ENCODE measurements at regions not wholly inside any gene's neighbourhood (a gene's known extent, or its start where the extent isn't known, plus 50 kb on each side); places are given as distances from the start of the nearest gene placed in this dataset.

- intact Hi-C loops (cut with DNase I): no loop called here
- Histone ChIP-seq H3K36me3 (no peaks in the 10 kb centered on the region), H3K4me3 (no peak overlapping the region), H3K4me1 (no peaks in the 10 kb centered on the region), H3K9me3 (no peaks in the 10 kb centered on the region), H3K27ac (no peak overlapping the region), H3K27me3 (no peaks in the 10 kb centered on the region)
- no peak for DNase-seq
- no peak for TF ChIP-seq CTCF (IDR thresholded peaks at IDR 0.05)
- no peak for ATAC-seq
Observed at GRCh38 chr12:70096759-70097410, 146.3 kb upstream of the CNOT2 start.

GRCh38 chr12:70101064-70101463 lies 142.2 kb upstream of the CNOT2 start:
- TF ChIP-seq CTCF (IDR thresholded peaks at IDR 0.05): no peak
- ATAC-seq: no peak
- H3K9me3 ChIP-seq: no peaks in the 10 kb centered on the region
- no peaks in the 10 kb centered on the region for H3K4me1 ChIP-seq
- DNase-seq: no peak
- no peaks in the 10 kb centered on the region for H3K27me3 ChIP-seq
- no peak overlapping the region for H3K27ac ChIP-seq
- intact Hi-C loops (cut with DNase I): no loop called here
- H3K36me3 ChIP-seq: no peaks in the 10 kb centered on the region
- no peak overlapping the region for H3K4me3 ChIP-seq

GRCh38 chr12:70106347-70106746 lies 136.9 kb upstream of the CNOT2 start:
- no peaks in the 10 kb centered on the region for H3K4me1 ChIP-seq
- intact Hi-C loops (cut with DNase I): no loop called here

GRCh38 chr12:70110085-70110484 lies 133.1 kb upstream of the CNOT2 start:
- ATAC-seq (no peak), DNase-seq (no peak)
- intact Hi-C loops (cut with DNase I): no loop called here
- H3K36me3 ChIP-seq: no peaks in the 10 kb centered on the region
- no peak overlapping the region for H3K27ac ChIP-seq
- H3K4me3 ChIP-seq: no peak overlapping the region
- TF ChIP-seq CTCF (IDR thresholded peaks at IDR 0.05): no peak
- H3K27me3 ChIP-seq: no peaks in the 10 kb centered on the region
- H3K4me1 ChIP-seq: no peaks in the 10 kb centered on the region
- peaks cover 7% of the 10 kb centered on the region for H3K9me3 ChIP-seq

More at GRCh38 chr12:70106347-70106746, 136.9 kb upstream of the CNOT2 start:
- Histone ChIP-seq H3K27ac (no peak overlapping the region), H3K9me3 (peaks cover 7% of the 10 kb centered on the region), H3K27me3 (no peaks in the 10 kb centered on the region), H3K36me3 (no peaks in the 10 kb centered on the region), H3K4me3 (no peak overlapping the region)
- no peak for TF ChIP-seq CTCF (IDR thresholded peaks at IDR 0.05)
- no peak for DNase-seq
- no peak for ATAC-seq

- Histone ChIP-seq H3K4me1 (no peaks in the 10 kb centered on the region), H3K27me3 (no peaks in the 10 kb centered on the region), H3K4me3 (no peak overlapping the region), H3K36me3 (no peaks in the 10 kb centered on the region), H3K27ac (no peak overlapping the region), H3K9me3 (no peaks in the 10 kb centered on the region)
- ATAC-seq: no peak
- TF ChIP-seq CTCF (IDR thresholded peaks at IDR 0.05): no peak
- intact Hi-C loops (cut with DNase I): no loop called here
- no peak for DNase-seq
Observed at GRCh38 chr12:70117670-70118069, 125.6 kb upstream of the CNOT2 start.

- Histone ChIP-seq H3K4me1 (no peaks in the 10 kb centered on the region), H3K9me3 (no peaks in the 10 kb centered on the region), H3K27me3 (no peaks in the 10 kb centered on the region), H3K36me3 (no peaks in the 10 kb centered on the region), H3K4me3 (no peak overlapping the region), H3K27ac (no peak overlapping the region)
- ATAC-seq (no peak), DNase-seq (no peak)
- no peak for TF ChIP-seq CTCF (IDR thresholded peaks at IDR 0.05)
- intact Hi-C loops (cut with DNase I): no loop called here
Observed at GRCh38 chr12:70120970-70121369, 122.3 kb upstream of the CNOT2 start.

Data from upper lobe of right lung (tissue), 1 donor.